Activated T-helper 9 cell treated with anti-CD3 and anti-CD28 coated beads, Interleukin-2, amount 50 U/mL, for 16 hours (primary cell): ENCODE measurements at regions not wholly inside any gene's neighbourhood (a gene's known extent, or its start where the extent isn't known, plus 50 kb on each side); places are given as distances from the start of the nearest gene placed in this dataset.

Experiments used
- DNase-seq: peaks from one replicate; pipeline ENCODE4 v3.0.0-alpha.2; 2020; ENCODE audit warnings: low read depth

GRCh38 chr15:94053626-94054025, 177.7 kb upstream of the MCTP2 start:
- DNase-seq, result no peak

GRCh38 chr15:94052711-94053110, 178.7 kb upstream of the MCTP2 start:
- DNase-seq, result no peak

DNA sequence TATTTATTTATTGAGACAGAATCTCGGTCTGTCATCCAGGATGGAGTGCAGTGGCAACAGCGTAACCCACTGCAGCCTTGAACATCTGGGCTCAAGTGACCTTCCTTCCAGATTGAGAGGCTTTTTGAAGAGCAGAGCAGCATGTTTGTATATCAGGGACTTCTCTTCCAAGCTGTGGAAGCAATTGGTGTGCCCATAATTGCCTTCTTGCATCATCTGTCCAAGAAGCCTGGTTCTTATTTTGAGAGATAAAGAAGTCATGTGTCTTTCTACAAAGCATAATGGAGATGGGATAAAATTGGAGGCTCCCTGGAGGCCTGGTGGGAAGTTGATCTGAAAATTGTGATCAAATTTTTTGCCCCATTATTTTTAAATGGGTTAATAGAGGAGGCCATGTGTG, 183.8 kb upstream of the MCTP2 start:
- no peak for DNase-seq

- no peak for DNase-seq
Measured at GRCh38 chr15:94042180-94042928, 189.0 kb upstream of the MCTP2 start.

DNA sequence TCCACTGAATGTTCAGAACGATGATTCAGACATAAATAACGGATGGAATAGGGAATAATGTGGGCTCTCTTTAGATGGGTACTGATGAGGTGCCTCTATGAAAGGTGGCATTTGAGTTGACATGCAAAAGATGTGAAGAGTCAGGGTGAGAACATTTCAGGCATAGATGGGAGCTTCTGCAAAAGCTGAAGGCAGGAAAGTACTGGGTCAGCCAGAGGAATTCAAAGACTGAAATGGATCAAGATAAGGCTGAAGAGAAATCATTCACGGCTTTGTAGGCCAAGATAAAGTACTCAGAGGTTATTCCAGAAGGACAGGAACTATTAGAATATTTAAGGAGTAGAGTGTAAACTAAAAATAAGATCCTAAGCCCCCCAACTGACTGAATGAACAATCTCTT, 189.6 kb upstream of the MCTP2 start:
- DNase-seq, result no peak

DNA sequence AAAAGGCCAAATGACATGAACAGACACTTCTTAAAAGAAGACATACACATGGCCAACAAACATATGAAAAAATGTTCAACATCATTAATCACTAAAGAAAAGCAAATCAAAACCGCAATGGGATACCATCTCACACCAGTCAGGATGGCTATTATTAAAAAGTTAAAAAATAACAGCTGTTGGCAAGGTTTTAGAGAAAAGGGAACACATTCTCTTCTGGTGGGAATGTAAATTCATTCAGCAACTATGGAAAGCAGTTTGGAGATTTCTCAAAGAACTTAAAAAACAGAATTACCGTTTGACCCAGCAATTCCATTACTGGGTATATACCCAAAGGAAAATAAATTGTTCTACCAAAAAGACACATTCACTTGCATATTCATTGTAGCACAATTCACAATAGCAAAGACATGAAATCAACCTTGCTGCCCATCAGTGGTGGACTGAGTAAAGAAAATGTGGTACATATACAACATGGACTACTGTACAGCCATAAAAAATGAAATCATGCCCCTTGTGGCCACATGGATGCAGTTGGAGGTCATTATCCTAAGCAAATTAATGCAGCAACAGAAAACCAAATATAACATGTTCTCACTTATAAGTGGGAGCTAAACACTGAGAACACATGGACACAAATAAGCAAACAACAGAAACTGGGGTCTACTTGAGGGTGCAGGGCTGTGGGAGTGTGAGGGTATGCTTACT, 190.7 kb upstream of the MCTP2 start:
- no peak for DNase-seq

GRCh38 chr15:94036156-94036555, 195.2 kb upstream of the MCTP2 start:
- no peak for DNase-seq

DNA sequence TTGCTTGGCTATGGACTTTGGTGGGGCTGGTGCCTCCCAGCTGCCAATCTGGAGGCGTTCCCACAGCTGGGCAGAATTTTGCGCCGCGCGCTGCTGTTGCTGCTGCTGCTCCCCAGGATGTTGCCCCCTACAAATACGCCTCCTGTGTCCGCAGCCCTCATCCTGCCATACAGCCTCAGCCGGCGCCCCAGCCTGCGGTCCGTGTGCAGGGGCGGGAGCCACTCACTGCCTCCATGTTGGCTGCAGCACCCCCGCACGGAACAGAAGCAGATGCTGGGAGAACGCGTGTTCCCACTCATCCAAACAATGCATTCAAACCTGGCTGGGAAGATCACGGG, 197.7 kb upstream of the MCTP2 start:
- no peak for DNase-seq

GRCh38 chr15:94033014-94033682, 198.2 kb upstream of the MCTP2 start:
- DNase-seq, result no peak

DNA sequence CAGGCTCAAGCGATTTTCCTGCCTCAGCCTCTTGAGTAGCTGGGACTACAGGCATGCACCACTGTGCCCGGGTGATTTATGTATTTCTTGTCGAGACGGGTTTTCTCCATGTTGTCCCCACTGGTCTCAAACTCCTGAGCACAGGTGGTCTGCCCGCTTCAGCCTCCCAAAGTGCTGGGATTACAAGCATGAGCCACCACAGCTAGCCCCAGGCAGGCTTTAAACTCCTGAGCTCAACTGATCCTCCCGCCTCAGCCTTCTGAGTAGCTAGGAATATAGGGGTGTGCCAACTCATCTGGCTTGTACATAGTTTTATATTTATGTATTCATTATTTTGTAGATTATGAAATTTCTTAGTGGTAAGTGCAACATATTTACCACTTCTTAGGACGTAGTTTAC, 198.8 kb upstream of the MCTP2 start:
- DNase-seq, result no peak

GRCh38 chr15:94031072-94031471, 200.3 kb upstream of the MCTP2 start:
- no peak for DNase-seq

- DNase-seq, result no peak
Measured at GRCh38 chr15:94029495-94029894, 201.9 kb upstream of the MCTP2 start.

- no peak for DNase-seq
Measured at GRCh38 chr15:94028809-94029208, 202.6 kb upstream of the MCTP2 start.

- no peak for DNase-seq
Measured at GRCh38 chr15:94028121-94028520, 203.2 kb upstream of the MCTP2 start.

DNA sequence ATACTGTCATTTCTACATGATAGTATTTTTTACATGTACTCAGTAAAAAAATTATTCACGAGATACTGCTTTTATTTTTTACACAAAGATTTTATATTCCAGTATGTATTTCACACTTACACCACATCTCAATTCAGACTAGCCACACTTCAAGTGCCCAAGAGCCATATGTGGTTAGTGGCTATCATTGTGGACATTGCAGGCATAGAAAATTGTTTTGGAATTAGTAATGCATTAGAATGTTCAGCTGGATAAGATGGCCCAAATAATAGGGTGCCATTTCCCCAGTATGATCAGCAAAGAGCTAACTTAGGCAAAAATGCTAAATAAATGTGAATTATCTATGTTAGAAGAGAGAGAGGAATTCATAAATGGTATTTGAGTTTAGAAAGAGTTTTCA, 203.8 kb upstream of the MCTP2 start:
- no peak for DNase-seq

- DNase-seq, result no peak
Measured at GRCh38 chr15:94026458-94027304, 204.7 kb upstream of the MCTP2 start.

DNA sequence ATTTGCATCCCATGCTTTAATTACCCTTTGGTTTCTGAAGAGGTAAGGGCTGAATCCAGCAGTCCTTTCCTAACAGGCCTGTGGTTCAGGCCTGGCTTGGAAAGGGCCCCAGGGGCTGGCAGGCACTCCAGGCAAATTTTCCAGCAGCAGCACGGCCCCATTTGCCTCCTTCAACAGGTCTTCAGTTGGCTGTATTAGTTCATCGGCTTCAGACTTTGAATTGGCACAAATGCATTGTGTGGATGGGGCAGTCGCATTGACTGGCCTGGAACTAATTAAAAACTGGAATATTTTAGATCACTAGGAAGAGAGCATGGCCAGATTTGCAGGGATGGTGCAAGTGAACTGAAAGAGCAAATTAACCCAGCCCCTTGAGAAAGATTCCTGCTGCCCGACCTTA, 207.8 kb upstream of the MCTP2 start:
- no peak for DNase-seq

DNA sequence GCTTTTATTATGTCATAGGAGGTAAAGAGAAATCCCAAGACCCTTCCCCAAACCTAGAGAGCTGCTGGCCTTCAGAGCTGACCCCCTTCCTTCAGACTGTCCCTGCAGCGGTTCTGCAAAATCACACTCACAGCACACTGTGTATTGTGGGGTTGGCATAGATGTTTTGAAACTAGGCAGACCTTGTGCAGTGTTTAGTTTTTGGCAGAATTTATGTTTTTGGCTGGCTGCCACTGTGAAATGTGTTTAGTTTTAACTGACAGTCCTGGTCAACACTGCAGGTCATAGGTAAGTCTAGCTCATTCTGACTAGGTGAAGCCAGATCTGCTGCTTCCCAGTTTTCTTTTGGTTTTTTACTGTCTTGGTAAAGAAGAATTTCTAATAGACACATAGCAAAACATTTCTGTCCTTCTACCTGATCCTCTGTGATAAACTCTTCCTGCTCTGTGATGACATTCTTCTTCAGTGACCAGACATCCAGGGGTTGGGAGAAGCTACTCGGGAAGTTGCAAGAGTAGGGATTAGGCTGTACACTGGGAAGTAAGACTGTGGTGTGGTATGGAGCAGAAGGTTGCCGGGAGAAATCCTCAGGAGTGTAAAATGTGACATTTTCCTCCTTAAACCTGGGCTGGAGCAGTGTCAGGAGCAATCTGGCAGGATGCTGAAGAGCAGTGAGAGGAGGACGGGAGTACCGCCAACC, 209.6 kb upstream of the MCTP2 start:
- DNase-seq, result no peak

- DNase-seq, result no peak
Measured at GRCh38 chr15:94019062-94019461, 212.3 kb upstream of the MCTP2 start.

DNA sequence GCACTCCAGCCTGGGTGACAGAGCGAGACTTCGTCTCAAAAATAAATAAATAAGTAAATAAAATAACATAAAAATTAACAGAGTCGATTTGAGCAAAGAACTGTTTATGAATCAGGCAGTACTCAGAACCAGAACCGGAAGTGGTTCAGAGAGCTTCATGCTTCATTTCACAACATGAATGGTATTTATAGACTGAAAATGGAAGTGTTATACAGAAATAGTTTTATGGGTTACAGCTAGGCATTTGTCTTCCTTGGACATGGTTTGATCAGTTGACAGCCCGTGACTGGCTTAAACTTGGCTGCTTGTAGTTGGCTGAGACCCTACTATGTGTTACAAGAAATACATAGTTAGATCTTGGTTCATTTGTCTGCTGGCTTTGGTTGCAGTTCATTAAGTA, 216.0 kb upstream of the MCTP2 start:
- no peak for DNase-seq

DNA sequence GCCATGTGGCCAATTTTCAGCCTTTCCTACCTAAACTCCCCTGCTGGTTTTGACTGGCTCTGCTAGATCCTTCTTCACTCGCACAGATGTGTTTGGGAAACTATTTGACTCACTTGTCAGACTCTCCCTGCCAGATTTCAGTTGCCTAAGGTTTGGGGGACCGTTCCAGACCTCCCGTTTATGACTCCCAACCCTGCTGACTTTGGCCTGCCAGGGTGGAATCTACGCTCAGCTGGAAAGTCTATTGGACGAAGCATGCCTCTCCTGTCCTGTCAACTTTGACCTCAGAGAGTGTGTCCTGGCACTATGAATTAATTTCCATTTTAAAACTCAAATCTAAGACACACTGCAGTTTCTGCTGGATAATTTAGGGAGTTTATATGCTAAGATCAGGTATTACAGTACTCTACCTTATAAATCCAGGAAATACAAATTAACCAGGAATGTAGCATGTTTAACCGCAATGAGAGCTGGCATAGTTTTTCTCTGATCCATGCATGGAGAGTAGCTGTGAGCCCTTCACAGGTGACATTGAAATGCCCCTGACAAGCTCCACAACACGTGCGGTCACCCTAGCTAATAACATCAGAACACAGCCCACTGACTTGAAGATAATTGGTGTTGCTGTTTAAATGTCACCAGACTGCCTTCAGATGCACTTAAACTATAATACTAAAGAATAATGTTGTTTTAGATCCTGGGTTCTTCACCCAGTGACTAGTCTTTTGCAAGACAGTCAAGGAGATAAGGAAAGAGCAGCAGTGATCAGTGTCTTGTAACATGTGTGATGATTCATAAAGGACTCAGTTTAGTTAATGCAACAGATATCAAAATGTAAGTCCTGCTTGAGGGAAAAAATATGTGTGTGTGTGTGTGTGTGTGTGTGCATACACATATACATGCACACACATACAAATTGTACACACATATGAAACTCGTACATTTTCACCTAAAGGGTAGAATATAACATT, 223.0 kb upstream of the MCTP2 start:
- no peak for DNase-seq
